ENCODE measurements at regions not wholly inside any gene's neighbourhood (a gene's known extent, or its start where the extent isn't known, plus 50 kb on each side); places are given as distances from the start of the nearest gene placed in this dataset.

GRCh38 chr7:67805921-67806471 lies 809.4 kb downstream of the TYW1 start:
- intact Hi-C loops (cut with DNase I), result loop anchor here (10.0 kb wide), 1 partner anchor 129 kb away; no protein-coding TSS in a partner anchor
- no peaks in the 10 kb centered on the region for H3K36me3 ChIP-seq
- no peak overlapping the region for H3K27ac ChIP-seq
- H3K27me3 ChIP-seq, result no peaks in the 10 kb centered on the region
- H3K4me3 ChIP-seq, result no peak overlapping the region
- H3K9ac ChIP-seq (ENCODE audit: low read depth in 2 of 2, low read length in 2 of 2), result no peak overlapping the region
- H3K9me3 ChIP-seq, result no peaks in the 10 kb centered on the region
- no peak for TF ChIP-seq CTCF (IDR thresholded peaks at IDR 0.05)
- no peak for DNase-seq
- no peaks in the 10 kb centered on the region for H3K4me1 ChIP-seq

- no peak overlapping the region for H3K4me3 ChIP-seq
- H3K9me3 ChIP-seq, result no peaks in the 10 kb centered on the region
- no peak for DNase-seq
- no peaks in the 10 kb centered on the region for H3K36me3 ChIP-seq
- no peaks in the 10 kb centered on the region for H3K27me3 ChIP-seq
- no peak overlapping the region for H3K27ac ChIP-seq
- no peaks in the 10 kb centered on the region for H3K4me1 ChIP-seq
- no peak overlapping the region for H3K9ac ChIP-seq (ENCODE audit: low read depth in 2 of 2, low read length in 2 of 2)
- TF ChIP-seq CTCF (IDR thresholded peaks at IDR 0.05), result no peak
- intact Hi-C loops (cut with DNase I), result loop anchor here (10.0 kb wide), 1 partner anchor 127 kb away; no protein-coding TSS in a partner anchor
Observed at GRCh38 chr7:67807826-67808225, 811.2 kb downstream of the TYW1 start.

GRCh38 chr7:67809586-67809985 lies 813.0 kb downstream of the TYW1 start:
- H3K27ac ChIP-seq, result no peak overlapping the region
- no peak overlapping the region for H3K9ac ChIP-seq (ENCODE audit: low read depth in 2 of 2, low read length in 2 of 2)
- H3K4me3 ChIP-seq, result no peak overlapping the region
- DNase-seq, result no peak
- TF ChIP-seq CTCF (IDR thresholded peaks at IDR 0.05), result no peak
- intact Hi-C loops (cut with DNase I), result loop anchor here (10.0 kb wide), 1 partner anchor 125 kb away; no protein-coding TSS in a partner anchor
- no peaks in the 10 kb centered on the region for H3K27me3 ChIP-seq
- no peaks in the 10 kb centered on the region for H3K9me3 ChIP-seq
- H3K36me3 ChIP-seq, result no peaks in the 10 kb centered on the region
- no peaks in the 10 kb centered on the region for H3K4me1 ChIP-seq

GRCh38 chr7:67813621-67814292 lies 817.1 kb downstream of the TYW1 start:
- TF ChIP-seq CTCF (IDR thresholded peaks at IDR 0.05), result no peak
- H3K36me3 ChIP-seq, result no peaks in the 10 kb centered on the region
- intact Hi-C loops (cut with DNase I), result no loop called here
- no peak overlapping the region for H3K27ac ChIP-seq
- H3K4me3 ChIP-seq, result no peak overlapping the region
- DNase-seq, result no peak
- no peak overlapping the region for H3K9ac ChIP-seq (ENCODE audit: low read depth in 2 of 2, low read length in 2 of 2)
- H3K4me1 ChIP-seq, result no peaks in the 10 kb centered on the region
- no peaks in the 10 kb centered on the region for H3K9me3 ChIP-seq
- H3K27me3 ChIP-seq, result no peaks in the 10 kb centered on the region

GRCh38 chr7:67817481-67817880 lies 820.8 kb downstream of the TYW1 start:
- intact Hi-C loops (cut with DNase I), result no loop called here
- Histone ChIP-seq H3K27ac (no peak overlapping the region), H3K9me3 (no peaks in the 10 kb centered on the region)

More at GRCh38 chr7:67817481-67817880, 820.8 kb downstream of the TYW1 start:
- no peak for DNase-seq
- no peaks in the 10 kb centered on the region for H3K36me3 ChIP-seq
- H3K27me3 ChIP-seq, result no peaks in the 10 kb centered on the region
- no peak overlapping the region for H3K4me3 ChIP-seq
- H3K9ac ChIP-seq (ENCODE audit: low read depth in 2 of 2, low read length in 2 of 2), result no peak overlapping the region
- no peak for TF ChIP-seq CTCF (IDR thresholded peaks at IDR 0.05)
- no peaks in the 10 kb centered on the region for H3K4me1 ChIP-seq

All from colonic mucosa (tissue), 4 donors.